GM18508 (cell line): ENCODE measurements at regions not wholly inside any gene's neighbourhood (a gene's known extent, or its start where the extent isn't known, plus 50 kb on each side); places are given as distances from the start of the nearest gene placed in this dataset.
"Not testable (repeated sequence)": the region's sequence is repeated elsewhere in the genome, so short reads cannot be mapped to it uniquely, and the experiment has no call there.

ENCODE experiments used
- ATAC-seq: cut with Tn5 transposase; IDR thresholded peaks from one replicate; pipeline ENCODE4 v1.9.1; 2021; ENCODE audit warnings: moderate number of reproducible peaks; ENCODE audit not compliant: insufficient read depth, unreplicated experiment

- no peak for ATAC-seq
Observed at GRCh38 chr5:111993242-111993641, 236.2 kb upstream of the NREP start.

DNA sequence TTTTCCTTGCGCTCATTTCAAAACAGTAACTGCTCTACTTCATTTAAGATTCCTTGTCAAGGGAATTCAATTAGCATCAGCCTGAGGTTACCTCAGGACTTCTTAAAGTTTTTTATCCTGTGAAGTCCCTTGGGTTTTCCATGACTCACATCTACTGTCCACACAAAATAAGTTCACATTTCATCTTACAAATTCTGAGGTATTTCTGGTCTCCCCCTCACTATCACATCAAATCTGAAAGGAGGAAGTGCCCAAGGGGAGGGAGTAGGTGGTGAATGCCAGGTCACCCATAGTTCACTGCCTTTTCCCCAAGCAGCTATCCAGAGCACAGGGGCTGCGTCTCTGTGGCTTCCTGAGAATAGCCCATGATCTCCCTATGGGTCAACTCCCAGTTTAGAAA, 227.1 kb upstream of the NREP start:
- ATAC-seq = peak; percentile 63

- no peak for ATAC-seq
Observed at GRCh38 chr5:111983459-111983858, 226.5 kb upstream of the NREP start.

DNA sequence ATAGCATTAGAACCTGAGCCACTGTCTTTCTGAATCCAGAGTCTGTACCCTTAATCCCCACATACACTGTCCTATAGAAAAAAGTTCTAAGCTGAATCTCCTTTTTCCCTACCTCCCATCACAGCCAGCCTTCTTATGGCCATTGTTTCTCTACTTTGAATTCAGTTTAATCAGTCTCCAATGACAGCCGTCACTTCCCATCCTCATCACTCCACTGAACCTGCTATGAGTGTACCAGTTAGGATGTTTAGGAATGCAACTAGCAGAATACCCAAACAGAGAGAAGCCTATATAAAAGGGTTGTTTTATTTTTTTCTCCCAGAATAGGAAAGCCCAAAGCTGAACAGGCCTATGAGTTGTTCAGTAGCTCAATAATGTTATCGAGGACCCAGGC, 220.4 kb upstream of the NREP start:
- no peak for ATAC-seq

DNA sequence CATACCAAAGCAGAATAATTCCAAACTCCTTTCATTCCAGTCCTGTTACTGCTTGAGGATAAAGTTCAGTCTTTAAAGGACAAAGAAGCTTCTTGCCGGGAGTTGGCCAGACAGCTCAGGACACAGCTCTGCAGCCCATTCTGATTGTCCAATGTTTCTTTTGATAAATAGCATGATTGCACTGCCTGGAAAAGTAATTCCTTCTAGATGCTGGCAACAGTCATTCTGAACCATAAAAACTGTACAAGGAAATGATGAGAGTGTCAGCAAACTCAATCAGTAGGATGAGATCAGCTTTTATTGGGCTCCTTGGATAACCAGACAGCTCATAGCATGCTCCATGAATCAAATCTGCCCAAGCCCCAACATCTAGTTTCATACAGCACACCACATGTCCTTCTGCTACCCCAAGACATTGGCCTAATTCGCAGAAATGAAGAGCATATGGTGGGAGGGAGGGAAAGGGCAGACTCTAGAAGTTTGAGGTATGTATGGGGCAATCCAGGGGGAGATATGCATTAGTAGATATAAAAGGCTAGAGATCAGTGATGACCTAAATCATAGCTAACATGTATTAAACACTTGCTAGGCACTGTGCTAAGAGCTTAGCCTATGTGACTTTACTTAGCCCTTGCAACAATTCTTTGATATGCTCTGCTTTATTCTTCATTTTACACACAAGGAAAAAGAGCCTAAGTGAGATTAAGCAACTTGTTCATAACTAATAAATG, 219.9 kb upstream of the NREP start:
- no peak for ATAC-seq

DNA sequence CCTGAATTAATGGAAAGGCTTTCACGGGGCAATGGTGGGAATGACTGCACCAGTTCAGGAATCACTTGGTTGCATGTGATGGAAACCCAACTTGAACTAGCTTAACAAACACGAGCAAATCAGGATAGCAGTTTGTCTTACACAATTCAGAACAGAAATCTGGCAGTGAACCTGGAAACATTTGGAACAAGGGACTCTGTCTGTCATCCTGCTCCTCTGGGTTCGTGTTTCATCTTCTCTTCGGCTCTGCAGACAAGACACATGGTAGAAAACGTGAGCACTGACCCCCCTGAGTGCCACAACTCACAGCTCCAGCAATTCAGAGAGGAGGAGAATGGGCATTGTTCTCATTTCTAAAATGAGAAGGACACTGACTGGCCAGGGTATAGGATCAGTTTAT, 218.1 kb upstream of the NREP start:
- ATAC-seq = no peak

GRCh38 chr5:111973961-111974360, 217.0 kb upstream of the NREP start:
- no peak for ATAC-seq

DNA sequence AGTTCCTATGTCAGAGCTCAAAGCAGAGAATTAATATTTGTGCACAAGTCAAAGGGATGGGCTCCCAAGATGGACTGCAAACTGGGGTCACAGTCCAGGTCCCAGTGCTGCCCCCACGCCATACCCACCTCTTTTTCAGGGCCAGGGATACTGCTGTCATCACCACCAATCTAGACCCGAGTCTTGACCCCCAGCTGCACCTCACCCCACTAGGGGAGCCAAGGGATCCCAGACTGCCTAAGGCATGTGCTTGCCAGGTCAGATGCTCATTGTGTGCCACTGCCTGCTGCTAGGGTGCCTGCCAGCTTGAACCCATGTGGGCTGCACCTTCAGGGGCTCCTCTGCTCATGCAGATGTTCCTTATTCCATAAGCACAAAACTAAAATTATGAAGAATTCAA, 215.6 kb upstream of the NREP start:
- ATAC-seq = no peak

DNA sequence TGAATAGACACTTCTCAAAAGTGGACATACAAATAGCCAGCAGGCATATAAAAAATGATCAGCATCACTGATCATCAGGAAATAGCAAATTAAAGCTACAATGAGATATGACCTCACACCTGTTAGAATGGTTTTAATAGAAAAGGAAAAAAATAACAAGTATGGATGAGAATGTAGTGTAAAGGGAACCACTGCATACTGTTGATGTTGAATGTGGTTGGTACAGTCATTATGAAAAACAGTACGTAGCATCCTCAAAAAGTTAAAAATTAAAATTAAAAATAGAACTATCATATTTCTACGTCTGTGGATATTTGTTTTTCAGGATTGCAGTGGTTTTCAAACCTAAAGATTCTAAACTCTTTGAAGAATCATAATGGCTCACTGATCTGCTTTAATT, 215.1 kb upstream of the NREP start:
- ATAC-seq = no peak

GRCh38 chr5:111968459-111968858, 211.5 kb upstream of the NREP start:
- no peak for ATAC-seq

- ATAC-seq = no peak
Observed at GRCh38 chr5:111967463-111967862, 210.5 kb upstream of the NREP start.

DNA sequence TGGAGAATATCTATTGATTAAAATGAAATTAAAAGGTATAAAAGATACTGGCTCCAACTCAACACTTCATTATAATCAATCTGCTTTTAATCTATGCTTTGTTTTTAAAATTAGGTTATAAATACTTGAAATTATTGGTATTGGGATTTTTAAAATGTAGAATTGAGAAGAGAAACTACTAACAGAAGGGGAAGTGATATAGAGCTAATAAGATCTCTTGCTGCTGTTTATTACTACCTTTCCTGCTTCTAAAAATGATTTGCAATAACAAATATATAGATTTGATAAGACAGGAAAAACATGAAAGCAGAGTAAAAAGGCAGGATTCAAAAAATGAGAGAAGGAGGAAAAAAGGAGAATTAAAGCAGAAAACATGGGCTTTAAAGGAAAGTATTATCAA, 209.3 kb upstream of the NREP start:
- no peak for ATAC-seq

DNA sequence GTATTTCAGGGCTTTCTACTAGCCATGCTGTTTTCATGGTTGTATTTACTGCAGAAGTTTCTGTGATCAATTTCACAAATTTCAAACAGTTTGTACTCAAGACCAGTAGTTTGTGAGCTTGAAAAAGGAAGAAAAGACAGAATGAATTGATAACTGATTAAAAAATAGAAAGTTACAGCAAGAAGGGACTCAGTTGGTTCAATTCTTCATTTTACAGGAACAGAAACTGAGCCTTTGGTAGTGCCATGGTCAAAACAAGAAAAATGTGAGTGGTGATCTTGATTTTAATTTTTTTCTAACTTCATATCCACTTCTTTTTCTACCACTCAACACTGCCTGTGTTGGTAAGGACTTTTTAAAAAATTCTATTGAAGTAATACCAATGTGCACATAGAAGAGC, 206.6 kb upstream of the NREP start:
- no peak for ATAC-seq

DNA sequence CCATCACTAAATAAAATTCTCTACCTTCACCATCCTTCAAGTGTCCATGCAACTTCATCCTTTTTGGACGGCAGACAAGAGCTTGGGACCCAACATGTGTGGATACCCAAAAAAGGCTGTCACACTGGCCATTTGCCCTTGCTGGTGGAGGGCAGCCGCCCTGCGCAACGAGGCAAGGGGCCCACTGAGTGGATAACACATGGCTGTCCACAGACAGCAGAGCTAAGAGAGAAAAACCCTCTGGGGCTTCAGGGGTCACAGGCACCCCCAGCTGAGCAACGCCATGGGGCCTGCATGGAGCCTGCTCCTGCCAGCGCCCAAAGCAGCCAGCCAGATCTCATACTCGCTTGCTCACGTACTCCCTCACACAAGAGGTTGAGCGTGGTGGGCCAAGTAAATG, 205.9 kb upstream of the NREP start:
- no peak for ATAC-seq

DNA sequence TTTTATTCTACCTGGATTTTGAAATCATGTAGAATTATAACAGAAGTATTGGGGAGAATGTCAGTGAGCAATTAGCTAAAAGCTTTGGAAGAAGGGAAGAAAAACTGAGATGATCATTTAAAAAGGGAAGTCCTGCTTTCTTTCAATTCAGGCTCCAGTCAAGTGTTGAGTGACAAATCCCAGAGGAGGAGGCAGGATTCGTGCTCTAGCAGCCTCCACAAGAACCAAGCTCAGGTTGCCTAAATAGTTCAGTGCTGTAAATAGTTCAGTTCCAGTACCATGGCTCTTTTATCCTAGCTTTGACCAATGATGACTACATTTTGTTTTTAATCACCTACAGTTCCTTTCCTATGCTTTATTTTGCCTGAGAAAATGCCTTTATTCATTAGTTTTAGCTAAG, 204.9 kb upstream of the NREP start:
- ATAC-seq = no peak

DNA sequence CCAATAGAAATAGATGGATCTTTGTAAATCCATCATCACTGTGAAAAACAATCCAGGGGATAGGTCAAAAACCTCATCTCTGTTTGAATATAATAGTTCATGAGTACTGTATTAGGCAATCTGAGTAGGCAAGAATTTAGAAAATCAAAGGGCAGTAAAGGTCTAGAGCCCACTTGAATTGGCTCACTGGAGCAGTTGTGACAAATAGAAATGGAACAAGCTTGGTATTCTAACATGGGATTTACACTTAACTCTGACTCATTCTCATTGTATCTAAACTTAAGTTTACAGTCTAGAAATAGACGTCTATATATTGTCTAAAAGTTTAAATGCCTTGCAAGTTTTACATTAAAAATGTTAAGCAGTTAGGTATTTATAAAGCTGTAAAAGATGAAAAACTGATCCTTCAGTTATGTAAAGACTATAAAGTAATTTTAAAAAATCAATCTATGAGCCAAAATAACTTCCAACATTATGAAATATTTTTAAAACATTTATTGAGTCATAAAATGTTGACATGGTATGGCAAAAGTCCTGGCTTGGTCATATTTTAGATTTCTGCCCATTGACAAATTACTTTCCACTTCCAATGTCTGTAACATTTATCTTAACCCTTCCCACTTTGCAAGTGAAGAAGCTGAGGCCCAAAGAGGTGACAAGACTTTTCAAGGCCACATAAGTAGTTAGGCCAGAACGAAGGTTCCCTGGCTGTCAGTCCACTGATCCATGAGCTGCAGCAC, 203.7 kb upstream of the NREP start:
- no peak for ATAC-seq

DNA sequence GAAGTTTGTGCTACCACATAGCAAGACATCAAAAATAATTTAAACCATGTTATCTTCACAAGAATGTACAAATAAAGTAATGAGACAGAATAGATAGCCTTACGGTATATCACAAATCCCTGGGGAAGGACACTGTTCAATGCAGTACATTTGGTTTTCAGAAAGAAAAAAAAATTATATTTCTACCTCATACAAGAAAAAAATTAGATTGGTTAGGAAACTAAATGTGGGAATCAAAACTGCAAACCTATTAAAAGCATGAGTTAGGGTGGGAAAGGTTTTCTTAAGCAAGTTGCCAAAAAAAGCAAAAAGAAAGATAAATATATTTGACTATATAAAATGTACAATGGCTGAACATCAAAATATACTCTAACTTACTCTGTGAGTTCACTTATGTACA, 201.9 kb upstream of the NREP start:
- no peak for ATAC-seq

- ATAC-seq = not testable (repeated sequence)
Observed at GRCh38 chr5:111956765-111957164, 199.8 kb upstream of the NREP start.

DNA sequence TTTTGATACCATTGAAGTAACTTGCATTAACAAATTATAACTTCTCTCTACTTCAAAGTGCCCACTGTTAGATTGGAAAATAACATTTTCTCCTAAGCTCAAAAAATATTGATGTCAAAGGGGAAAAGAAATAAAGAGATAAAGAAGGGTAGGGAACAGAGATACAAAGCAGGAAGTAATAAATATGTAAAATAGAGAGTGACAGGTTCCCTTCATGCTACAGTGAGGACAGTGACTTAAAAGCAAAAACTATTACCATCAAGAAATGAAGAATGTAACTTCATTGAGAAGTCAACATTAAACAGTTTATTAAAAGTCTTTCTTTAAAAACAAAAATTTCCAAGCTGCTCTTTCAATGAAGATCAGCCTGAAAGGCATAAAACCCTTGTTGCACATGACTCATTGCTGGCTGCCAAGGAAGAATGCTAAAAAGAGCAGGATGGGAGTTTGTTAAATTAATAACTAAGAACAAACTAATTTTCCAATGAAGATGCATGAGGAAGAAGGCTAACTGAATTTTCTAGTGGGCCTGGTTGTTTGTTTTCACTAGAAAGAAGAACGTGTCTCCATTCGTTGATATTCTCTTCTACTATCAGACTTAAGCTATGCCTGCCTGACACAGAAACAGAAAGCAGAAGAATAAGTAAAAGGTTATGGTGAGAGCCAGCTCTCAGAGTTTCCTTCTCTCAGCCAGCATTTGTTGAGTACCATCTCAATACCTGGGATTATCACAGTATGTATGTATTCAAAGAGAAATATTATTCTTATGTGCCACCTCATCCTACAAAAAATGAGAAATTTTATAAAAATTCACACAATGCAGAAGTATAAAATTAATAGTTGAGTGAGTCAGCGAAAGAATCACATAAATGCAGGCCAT, 197.8 kb upstream of the NREP start:
- no peak for ATAC-seq

GRCh38 chr5:111953351-111954127, 196.5 kb upstream of the NREP start:
- ATAC-seq = no peak
